22Rv1 (cell line): ENCODE measurements at regions not wholly inside any gene's neighbourhood (a gene's known extent, or its start where the extent isn't known, plus 50 kb on each side); places are given as distances from the start of the nearest gene placed in this dataset.

Experiments used
- ZFX ChIP-seq: fragments of 450-650 bp; IDR thresholded peaks from 2 replicates; pipeline ENCODE4 v1.6.1; 2017; ENCODE audit warnings: antibody characterized with exemption, borderline replicate concordance
- TF ChIP-seq, protein P1 (sequence below): fragments of 450-650 bp; IDR thresholded peaks from 2 replicates; pipeline ENCODE4 v1.5.1; 2017; ENCODE audit warnings: mild to moderate bottlenecking

DNA sequence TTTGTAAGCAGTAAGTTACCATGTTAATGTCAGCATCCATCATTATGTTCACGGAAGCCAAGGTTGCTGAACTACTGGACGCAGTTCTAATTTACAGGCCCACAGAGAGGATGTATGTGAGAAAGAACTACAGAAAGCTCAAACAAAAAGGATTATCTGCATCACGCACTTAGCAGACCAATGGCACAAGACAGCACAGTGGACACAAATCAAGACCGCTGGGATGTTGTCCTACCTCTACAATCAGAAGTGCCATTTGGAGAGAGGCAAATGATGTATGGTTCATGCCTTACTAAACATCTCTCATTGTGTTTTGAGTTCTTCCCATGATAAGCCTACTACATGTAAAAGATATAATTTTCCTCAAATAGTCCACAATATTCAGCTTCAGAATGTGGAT lies 330.7 kb upstream of the CHAC2 start:
- TF ChIP-seq, protein P1, sequence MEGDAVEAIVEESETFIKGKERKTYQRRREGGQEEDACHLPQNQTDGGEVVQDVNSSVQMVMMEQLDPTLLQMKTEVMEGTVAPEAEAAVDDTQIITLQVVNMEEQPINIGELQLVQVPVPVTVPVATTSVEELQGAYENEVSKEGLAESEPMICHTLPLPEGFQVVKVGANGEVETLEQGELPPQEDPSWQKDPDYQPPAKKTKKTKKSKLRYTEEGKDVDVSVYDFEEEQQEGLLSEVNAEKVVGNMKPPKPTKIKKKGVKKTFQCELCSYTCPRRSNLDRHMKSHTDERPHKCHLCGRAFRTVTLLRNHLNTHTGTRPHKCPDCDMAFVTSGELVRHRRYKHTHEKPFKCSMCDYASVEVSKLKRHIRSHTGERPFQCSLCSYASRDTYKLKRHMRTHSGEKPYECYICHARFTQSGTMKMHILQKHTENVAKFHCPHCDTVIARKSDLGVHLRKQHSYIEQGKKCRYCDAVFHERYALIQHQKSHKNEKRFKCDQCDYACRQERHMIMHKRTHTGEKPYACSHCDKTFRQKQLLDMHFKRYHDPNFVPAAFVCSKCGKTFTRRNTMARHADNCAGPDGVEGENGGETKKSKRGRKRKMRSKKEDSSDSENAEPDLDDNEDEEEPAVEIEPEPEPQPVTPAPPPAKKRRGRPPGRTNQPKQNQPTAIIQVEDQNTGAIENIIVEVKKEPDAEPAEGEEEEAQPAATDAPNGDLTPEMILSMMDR: no peak
- no peak for TF ChIP-seq ZFX
